Right lobe of liver (tissue), 6 donors: ENCODE measurements at regions not wholly inside any gene's neighbourhood (a gene's known extent, or its start where the extent isn't known, plus 50 kb on each side); places are given as distances from the start of the nearest gene placed in this dataset.

ENCODE experiments used
- ATAC-seq, 4 donors: fragments of 200-7000 bp; cut with Tn5 transposase; one replicate each; pipeline ENCODE4 v1.9.1; 2020; ENCODE audit warnings: mild to moderate bottlenecking in 4 of 4, moderate library complexity in 4 of 4
- DNase-seq, 3 donors: peaks; one replicate each; pipeline ENCODE4 v3.0.0-alpha.2; 2020
- H3K27ac ChIP-seq, 3 donors: fragments of 200-600 bp; one replicate each; pipeline ENCODE4 v1.8.0; 2022
- H3K27me3 ChIP-seq, 2 donors: fragments of 200-600 bp; one replicate each; pipeline ENCODE4 v1.8.0; 2022
- H3K36me3 ChIP-seq, 4 donors: fragments of 200-600 bp; sonication (generic) in 1 of 4; one replicate each; pipeline versions ENCODE4 v1.5.1 to v1.8.0; 2017 to 2022; ENCODE audit warnings: control low read depth in 1 of 4
- H3K4me1 ChIP-seq, 4 donors: fragments of 200-600 bp; sonication (generic) in 1 of 4; one replicate each; pipeline versions ENCODE4 v1.5.1 to v1.8.0; 2017 to 2022; ENCODE audit warnings: control low read depth in 1 of 4
- H3K4me3 ChIP-seq, 3 donors: fragments of 200-600 bp; one replicate each; pipeline ENCODE4 v1.8.0; 2022
- H3K9me3 ChIP-seq, 4 donors: fragments of 200-600 bp; sonication (generic) in 1 of 4; one replicate each; pipeline versions ENCODE4 v1.5.1 to v1.8.0; 2017 to 2022; ENCODE audit warnings: control low read depth in 1 of 4
- CTCF ChIP-seq, 4 donors: fragments of 200-600 bp in 3 of 4; fragments of 450-650 bp in 1 of 4; IDR thresholded peaks; one replicate each; pipeline versions ENCODE4 v1.5.1 to v1.8.0; 2016 to 2022; ENCODE audit warnings: antibody characterized with exemption in 4 of 4, mild to moderate bottlenecking in 2 of 4
- POLR2A ChIP-seq: fragments of 450-650 bp; IDR thresholded peaks from one replicate; pipeline ENCODE4 v1.6.1; 2017; ENCODE audit warnings: antibody characterized with exemption, mild to moderate bottlenecking
- WGBS: methylation state at CpG from one replicate; pipeline ENCODE4 v1.1.6; 2018; ENCODE audit warnings: low coverage, low lambda C conversion rate; ENCODE audit not compliant: insufficient coverage; ENCODE audit errors: missing lambda C conversion rate; 5-methylcytosine and 5-hydroxymethylcytosine counted together
- intact Hi-C, 2 donors: fragments of 100-400 bp; cut with DNase I; formaldehyde crosslinking; loops; one replicate each; pipeline versions ENCODE4 v1.11.2 to v1.14.1; 2022
- donor health status: DM: no; HTN: yes; CAD: no.
- donor health status: DM: no; HTN: no; CAD: no.
- donor health status: DM: no; HTN: no; CAD: no.
- donor health status: DM: no; HTN: yes; CAD: no.
- donor health status: DM: no; HTN: yes; CAD: no.

- Histone ChIP-seq H3K27me3 (no peaks in the 10 kb centered on the region), H3K9me3 (no peaks in the 10 kb centered on the region), H3K36me3 (no peaks in the 10 kb centered on the region), H3K4me1 (no peaks in the 10 kb centered on the region), H3K27ac (no peak overlapping the region), H3K4me3 (no peak overlapping the region)
- no peak for DNase-seq
- TF ChIP-seq POLR2A: no peak
- TF ChIP-seq CTCF (IDR thresholded peaks at IDR 0.05): no peak
- no peak for ATAC-seq
- WGBS: no CpG with 5 or more reads among the region's 1 CpG
- intact Hi-C loops: no loop called here
These were observed 368.1 kb downstream of the LTN1 start for GRCh38 chr21:28624626-28625025.

- intact Hi-C loops: no loop called here
- TF ChIP-seq CTCF (IDR thresholded peaks at IDR 0.05) (no peak), POLR2A (no peak)
- H3K36me3 ChIP-seq: no peaks in the 10 kb centered on the region
- ATAC-seq: no peak
- no peak for DNase-seq
- no peaks in the 10 kb centered on the region for H3K4me1 ChIP-seq
- no peaks in the 10 kb centered on the region for H3K9me3 ChIP-seq
- H3K4me3 ChIP-seq: no peak overlapping the region
- 83% methylated on average over 1 of the region's 1 CpG for WGBS
- H3K27me3 ChIP-seq: no peaks in the 10 kb centered on the region
- H3K27ac ChIP-seq: no peak overlapping the region
These were observed 375.4 kb downstream of the LTN1 start for GRCh38 chr21:28617300-28617699.

- DNase-seq: no peak
- no peak overlapping the region for H3K4me3 ChIP-seq
- intact Hi-C loops: no loop called here
- ATAC-seq: no peak
- 58% methylated on average over 3 of the region's 3 CpGs for WGBS
- H3K36me3 ChIP-seq: no peaks in the 10 kb centered on the region
- no peaks in the 10 kb centered on the region for H3K4me1 ChIP-seq
- no peaks in the 10 kb centered on the region for H3K9me3 ChIP-seq
- H3K27me3 ChIP-seq: no peaks in the 10 kb centered on the region
- H3K27ac ChIP-seq: no peak overlapping the region
- no peak for TF ChIP-seq CTCF (IDR thresholded peaks at IDR 0.05)
- TF ChIP-seq POLR2A: no peak
These were observed 377.4 kb downstream of the LTN1 start for GRCh38 chr21:28615276-28615675.

- TF ChIP-seq POLR2A (no peak), CTCF (IDR thresholded peaks at IDR 0.05) (no peak)
- Histone ChIP-seq H3K27ac (no peak overlapping the region), H3K4me3 (no peak overlapping the region), H3K4me1 (no peaks in the 10 kb centered on the region), H3K36me3 (no peaks in the 10 kb centered on the region), H3K27me3 (no peaks in the 10 kb centered on the region), H3K9me3 (no peaks in the 10 kb centered on the region)
- intact Hi-C loops: no loop called here
- ATAC-seq (no peak), DNase-seq (no peak)
- 30% methylated on average over 1 of the region's 2 CpGs for WGBS
These were observed 377.9 kb downstream of the LTN1 start for GRCh38 chr21:28614791-28615190.

- no peak overlapping the region for H3K4me3 ChIP-seq
- H3K9me3 ChIP-seq: no peaks in the 10 kb centered on the region
- H3K27me3 ChIP-seq: no peaks in the 10 kb centered on the region
- no peaks in the 10 kb centered on the region for H3K4me1 ChIP-seq
- ATAC-seq (no peak), DNase-seq (no peak)
- WGBS: no CpG with 5 or more reads among the region's 5 CpGs
- intact Hi-C loops: no loop called here
- H3K36me3 ChIP-seq: no peaks in the 10 kb centered on the region
- H3K27ac ChIP-seq: no peak overlapping the region
- TF ChIP-seq CTCF (IDR thresholded peaks at IDR 0.05): no peak
- no peak for TF ChIP-seq POLR2A
These were observed 384.0 kb downstream of the LTN1 start for GRCh38 chr21:28608646-28609045.
